RWPE2 (cell line): ENCODE measurements at regions not wholly inside any gene's neighbourhood (a gene's known extent, or its start where the extent isn't known, plus 50 kb on each side); places are given as distances from the start of the nearest gene placed in this dataset.

ENCODE experiments used
- ATAC-seq: fragments of 200-7000 bp; cut with Tn5 transposase; 3 replicates; pipeline ENCODE4 v1.9.1; 2021; ENCODE audit warnings: low read depth
- DNase-seq: peaks from one replicate; pipeline ENCODE4 v3.0.0-alpha.2; 2020; ENCODE audit warnings: low spot score
- H3K27ac ChIP-seq: fragments of 450-650 bp; 2 replicates; pipeline ENCODE4 v1.5.1; 2017; ENCODE audit warnings: mild to moderate bottlenecking; ENCODE audit not compliant: poor library complexity, severe bottlenecking
- H3K27me3 ChIP-seq: fragments of 250-450 bp; sonication (Bioruptor Pico); 2 replicates; pipeline ENCODE4 v1.5.1; 2021; ENCODE audit warnings: mild to moderate bottlenecking, moderate library complexity; ENCODE audit not compliant: insufficient read depth, poor library complexity, severe bottlenecking
- H3K36me3 ChIP-seq: fragments of 250-450 bp; sonication (Bioruptor Pico); 2 replicates; pipeline ENCODE4 v1.5.1; 2020; ENCODE audit warnings: low read depth, mild to moderate bottlenecking, moderate library complexity
- H3K4me1 ChIP-seq: fragments of 250-450 bp; sonication (Bioruptor Pico); 2 replicates; pipeline ENCODE4 v1.5.1; 2021; ENCODE audit warnings: mild to moderate bottlenecking, moderate library complexity; ENCODE audit not compliant: insufficient read depth, poor library complexity, severe bottlenecking
- H3K4me3 ChIP-seq: fragments of 250-450 bp; sonication (Bioruptor Pico); 2 replicates; pipeline ENCODE4 v1.5.1; 2021; ENCODE audit warnings: mild to moderate bottlenecking, moderate library complexity; ENCODE audit not compliant: severe bottlenecking
- H3K9me3 ChIP-seq: fragments of 250-450 bp; sonication (Bioruptor Pico); 2 replicates; pipeline ENCODE4 v1.5.1; 2021; ENCODE audit warnings: mild to moderate bottlenecking, moderate library complexity; ENCODE audit not compliant: severe bottlenecking
- CTCF ChIP-seq: fragments of 450-650 bp; IDR thresholded peaks from one replicate; pipeline ENCODE4 v1.5.1; 2017; ENCODE audit warnings: mild to moderate bottlenecking, moderate library complexity; ENCODE audit not compliant: poor library complexity, severe bottlenecking

GRCh38 chr7:148537435-148537834, 53.1 kb upstream of the C7orf33 start:
- no peaks in the 10 kb centered on the region for H3K9me3 ChIP-seq
- H3K27me3 ChIP-seq, result no peaks in the 10 kb centered on the region
- ATAC-seq (no peak), DNase-seq (no peak)
- TF ChIP-seq CTCF, result no peak
- no peak overlapping the region for H3K4me3 ChIP-seq
- H3K36me3 ChIP-seq, result no peaks in the 10 kb centered on the region
- H3K27ac ChIP-seq, result no peak overlapping the region
- no peaks in the 10 kb centered on the region for H3K4me1 ChIP-seq

GRCh38 chr7:148540041-148540738, 50.4 kb upstream of the C7orf33 start:
- no peaks in the 10 kb centered on the region for H3K27me3 ChIP-seq
- DNase-seq (no peak), ATAC-seq (peak; percentile 98)
- H3K4me3 ChIP-seq, result no peak overlapping the region
- H3K27ac ChIP-seq, result no peak overlapping the region
- no peaks in the 10 kb centered on the region for H3K4me1 ChIP-seq
- H3K36me3 ChIP-seq, result no peaks in the 10 kb centered on the region
- no peak for TF ChIP-seq CTCF
- no peaks in the 10 kb centered on the region for H3K9me3 ChIP-seq
